CD4-positive, CD25-positive, alpha-beta regulatory T cell (primary cell): ENCODE measurements at regions not wholly inside any gene's neighbourhood (a gene's known extent, or its start where the extent isn't known, plus 50 kb on each side); places are given as distances from the start of the nearest gene placed in this dataset.

Experiments used
- ATAC-seq, 2 donors: fragments of 150-1000 bp; cut with Tn5 transposase; one replicate each; pipeline ENCODE4 v1.10.0; 2021; ENCODE audit warnings: low read depth in 2 of 2, moderate number of reproducible peaks in 2 of 2, moderate library complexity in 1 of 2
- DNase-seq, 3 donors: peaks; one replicate each; pipeline versions ENCODE4 v3.0.0 to v3.0.0-alpha.2; 2012 to 2022; ENCODE audit warnings: mixed read lengths in 1 of 3
- H3K27ac ChIP-seq: one replicate; pipeline ENCODE4 v1.7.0; 2013; ENCODE audit warnings: mild to moderate bottlenecking, low read length; ENCODE audit not compliant: insufficient read depth, poor library complexity, severe bottlenecking
- H3K27me3 ChIP-seq: one replicate; pipeline ENCODE4 v1.7.0; 2013; ENCODE audit warnings: low read length; ENCODE audit not compliant: control insufficient read depth, insufficient read depth
- H3K36me3 ChIP-seq: one replicate; pipeline ENCODE4 v1.7.0; 2013; ENCODE audit warnings: mild to moderate bottlenecking, low read length, moderate library complexity; ENCODE audit not compliant: control insufficient read depth, insufficient read depth
- H3K4me1 ChIP-seq: 2 replicates; pipeline ENCODE4 v1.7.0; 2013; ENCODE audit warnings: mild to moderate bottlenecking, low read length; ENCODE audit not compliant: insufficient read depth, control insufficient read depth, poor library complexity, severe bottlenecking
- H3K4me3 ChIP-seq: one replicate; pipeline ENCODE4 v1.7.0; 2013; ENCODE audit warnings: low read depth, mild to moderate bottlenecking, low read length, moderate library complexity
- H3K9me3 ChIP-seq, 2 experiments: 1 replicate in 1 of 2; 2 replicates in 1 of 2; pipeline ENCODE4 v1.7.0; 2013; ENCODE audit warnings: low read length in 2 of 2, mild to moderate bottlenecking in 1 of 2, moderate library complexity in 1 of 2; ENCODE audit not compliant: control insufficient read depth in 2 of 2
- H3K27ac Mint-ChIP-seq, 3 donors: one replicate each; pipeline ENCODE4 v1.8.0; 2020 to 2022; ENCODE audit warnings: mild to moderate bottlenecking in 3 of 3, mixed read lengths in 3 of 3, moderate library complexity in 2 of 3
- H3K27me3 Mint-ChIP-seq: one replicate; pipeline ENCODE4 v1.8.0; 2022; ENCODE audit warnings: mild to moderate bottlenecking, mixed read lengths
- H3K36me3 Mint-ChIP-seq: one replicate; pipeline ENCODE4 v1.8.0; 2020; ENCODE audit warnings: mixed read lengths
- H3K4me1 Mint-ChIP-seq, 4 donors: one replicate each; pipeline ENCODE4 v1.8.0; 2020 to 2022; ENCODE audit warnings: mixed read lengths in 4 of 4, mild to moderate bottlenecking in 1 of 4
- H3K4me3 Mint-ChIP-seq, 4 donors: one replicate each; pipeline ENCODE4 v1.8.0; 2020 to 2022; ENCODE audit warnings: mild to moderate bottlenecking in 4 of 4, mixed read lengths in 4 of 4, moderate library complexity in 3 of 4
- H3K9me3 Mint-ChIP-seq, 7 donors: one replicate each; pipeline ENCODE4 v1.8.0; 2020 to 2022; ENCODE audit warnings: mixed read lengths in 7 of 7, mild to moderate bottlenecking in 3 of 7, moderate library complexity in 2 of 7

DNA sequence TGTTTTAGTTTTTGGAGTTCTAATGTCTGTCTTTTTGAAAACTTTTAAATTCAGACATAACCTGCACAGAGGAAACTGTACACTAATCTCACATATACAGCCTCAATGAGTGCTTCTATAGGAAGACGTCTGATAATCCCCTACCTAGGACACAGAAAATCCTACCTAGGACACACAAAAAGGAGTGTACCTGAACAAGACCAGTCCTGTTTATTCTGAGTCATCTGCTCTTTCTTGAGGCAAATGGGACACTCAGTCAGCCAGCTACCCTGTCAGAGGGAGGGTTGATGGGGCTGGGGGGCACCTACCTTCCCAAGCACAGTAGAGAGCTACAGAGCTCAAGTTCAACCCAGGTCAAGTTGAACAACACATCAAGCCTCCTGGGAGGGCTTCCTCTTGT is 346.6 kb upstream of the NCAM1 start:
- no peaks in the 10 kb centered on the region for H3K36me3 Mint-ChIP-seq
- peaks cover 0 to 2% (median 0%) of the 10 kb centered on the region in 7 donors for H3K9me3 Mint-ChIP-seq
- ATAC-seq (no peak), DNase-seq (no peak)
- H3K36me3 ChIP-seq, result no peaks in the 10 kb centered on the region
- H3K27me3 Mint-ChIP-seq, result peaks cover 9% of the 10 kb centered on the region
- no peak overlapping the region for H3K27ac Mint-ChIP-seq
- H3K4me1 Mint-ChIP-seq, result no peaks in the 10 kb centered on the region
- no peaks in the 10 kb centered on the region for H3K4me1 ChIP-seq
- no peaks in the 10 kb centered on the region for H3K27me3 ChIP-seq
- H3K4me3 Mint-ChIP-seq, result no peak overlapping the region
- H3K4me3 ChIP-seq, result no peak overlapping the region
- H3K9me3 ChIP-seq, result no peaks in the 10 kb centered on the region
- H3K27ac ChIP-seq, result no peak overlapping the region

DNA sequence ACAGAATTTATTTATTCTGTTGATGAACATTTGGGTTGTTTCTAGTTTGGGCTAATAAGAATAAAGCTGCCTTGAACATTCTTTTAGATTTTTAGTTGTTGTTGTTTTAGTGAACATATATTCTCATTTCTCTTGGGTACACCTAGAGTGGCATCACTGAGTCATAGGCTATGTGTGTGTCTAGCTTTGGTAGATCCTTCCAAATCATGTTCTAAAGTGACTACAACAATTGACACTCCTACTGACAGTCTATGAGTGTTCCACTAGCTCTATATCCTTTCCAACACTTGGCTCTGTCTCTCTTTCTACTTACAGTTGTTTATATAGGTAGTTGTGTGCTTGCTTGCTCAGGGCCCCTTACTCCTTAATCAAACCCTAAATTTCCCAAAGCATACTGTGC is 346.0 kb upstream of the NCAM1 start:
- Mint-ChIP-seq H3K27ac (no peak overlapping the region), H3K36me3 (no peaks in the 10 kb centered on the region), H3K9me3 (peaks cover 0 to 2% (median 0%) of the 10 kb centered on the region in 7 donors), H3K4me1 (no peaks in the 10 kb centered on the region), H3K27me3 (peaks cover 5% of the 10 kb centered on the region), H3K4me3 (no peak overlapping the region)
- Histone ChIP-seq H3K4me3 (no peak overlapping the region), H3K27me3 (no peaks in the 10 kb centered on the region), H3K9me3 (no peaks in the 10 kb centered on the region), H3K36me3 (no peaks in the 10 kb centered on the region), H3K4me1 (no peaks in the 10 kb centered on the region), H3K27ac (no peak overlapping the region)
- DNase-seq (no peak), ATAC-seq (no peak)

DNA sequence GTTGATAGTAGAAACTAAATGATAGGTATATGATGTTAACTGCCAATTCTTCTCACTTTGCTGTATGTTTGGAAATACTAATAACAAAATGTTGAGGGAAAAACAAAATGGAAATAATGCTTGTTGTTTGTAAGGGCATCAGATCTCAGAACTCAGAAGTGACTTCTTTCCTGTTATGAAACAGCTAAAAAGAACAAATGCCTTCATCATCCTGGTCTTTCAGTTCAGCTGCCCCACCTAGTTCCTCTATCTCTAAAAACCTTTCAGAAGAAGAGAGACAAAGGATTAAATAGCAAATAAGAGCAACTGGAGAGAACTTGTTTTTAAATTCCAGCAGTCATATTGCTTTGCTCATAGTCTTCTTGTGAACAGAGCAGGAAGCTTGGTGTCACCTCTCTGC is 345.3 kb upstream of the NCAM1 start:
- ATAC-seq, result no peak
- H3K36me3 ChIP-seq, result no peaks in the 10 kb centered on the region
- Mint-ChIP-seq H3K27ac (no peak overlapping the region), H3K27me3 (peaks cover 5% of the 10 kb centered on the region), H3K9me3 (peaks cover 0 to 2% (median 0%) of the 10 kb centered on the region in 7 donors), H3K4me3 (no peak overlapping the region), H3K36me3 (no peaks in the 10 kb centered on the region), H3K4me1 (no peaks in the 10 kb centered on the region)
- H3K27ac ChIP-seq, result no peak overlapping the region
- H3K27me3 ChIP-seq, result no peaks in the 10 kb centered on the region
- DNase-seq, result no peak
- no peaks in the 10 kb centered on the region for H3K4me1 ChIP-seq
- H3K4me3 ChIP-seq, result no peak overlapping the region
- no peaks in the 10 kb centered on the region for H3K9me3 ChIP-seq

DNA sequence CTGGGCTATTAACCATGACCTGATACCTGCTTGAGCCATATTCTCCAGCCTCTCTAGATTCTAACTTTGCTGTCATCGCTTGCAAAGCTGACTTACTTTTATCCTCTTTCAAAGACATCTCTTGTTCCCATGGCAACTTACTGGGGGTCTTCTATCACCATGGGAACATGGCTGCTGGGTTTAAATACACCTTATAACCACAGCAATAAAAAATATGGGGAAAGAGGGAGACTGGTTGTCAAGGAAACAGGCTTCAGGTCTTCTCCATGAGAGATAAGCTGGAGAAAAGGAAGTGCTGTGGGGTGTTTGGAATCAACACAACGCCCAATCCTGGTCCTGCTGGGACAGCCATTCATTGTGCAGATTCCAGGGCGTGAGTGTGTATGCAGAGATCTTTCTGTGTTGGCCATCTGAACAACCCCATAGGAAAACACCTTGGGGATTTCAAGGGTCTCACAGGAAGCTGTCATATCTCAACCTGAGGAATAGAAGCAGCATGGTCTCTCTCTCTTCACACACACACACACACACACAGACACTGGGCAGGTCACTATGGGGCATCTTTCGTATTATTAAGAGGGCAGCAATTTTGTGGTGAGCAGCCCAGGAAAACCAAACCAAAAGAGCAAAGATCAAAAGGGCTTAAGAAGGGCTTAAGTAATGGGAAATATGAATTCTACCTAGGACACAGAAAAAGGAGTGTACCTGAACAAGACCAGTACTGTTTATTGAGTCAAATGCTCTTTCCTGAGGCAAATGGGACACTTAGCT is 344.7 kb upstream of the NCAM1 start:
- H3K27ac Mint-ChIP-seq, result no peak overlapping the region
- H3K4me1 ChIP-seq, result no peaks in the 10 kb centered on the region
- no peak overlapping the region for H3K4me3 Mint-ChIP-seq
- no peaks in the 10 kb centered on the region for H3K27me3 ChIP-seq
- H3K36me3 Mint-ChIP-seq, result no peaks in the 10 kb centered on the region
- H3K9me3 ChIP-seq, result no peaks in the 10 kb centered on the region
- H3K4me3 ChIP-seq, result no peak overlapping the region
- H3K4me1 Mint-ChIP-seq, result no peaks in the 10 kb centered on the region
- no peak for DNase-seq
- H3K9me3 Mint-ChIP-seq, result peaks cover 0 to 2% (median 0%) of the 10 kb centered on the region in 7 donors
- no peak overlapping the region for H3K27ac ChIP-seq
- ATAC-seq, result no peak
- no peaks in the 10 kb centered on the region for H3K36me3 ChIP-seq
- peaks cover 5% of the 10 kb centered on the region for H3K27me3 Mint-ChIP-seq

DNA sequence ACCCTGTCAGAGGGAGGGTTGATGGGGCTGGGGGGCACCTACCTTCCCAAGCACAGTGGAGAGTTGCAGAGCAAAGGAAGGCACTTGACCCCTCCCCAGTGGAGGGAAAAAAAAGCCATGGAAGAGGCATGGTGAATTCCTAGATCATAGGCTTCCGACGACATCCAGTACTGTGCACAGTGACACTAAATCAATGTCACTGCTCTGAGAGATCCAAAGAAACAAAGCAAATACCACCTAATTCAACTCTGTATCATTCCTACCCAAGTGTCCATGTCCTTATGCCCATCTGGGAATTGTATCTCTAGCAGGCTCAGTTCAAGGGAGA is 344.2 kb upstream of the NCAM1 start:
- H3K27me3 Mint-ChIP-seq, result peaks cover 5% of the 10 kb centered on the region
- H3K36me3 Mint-ChIP-seq, result no peaks in the 10 kb centered on the region
- Histone ChIP-seq H3K4me3 (no peak overlapping the region), H3K4me1 (no peaks in the 10 kb centered on the region), H3K27me3 (no peaks in the 10 kb centered on the region), H3K27ac (no peak overlapping the region), H3K9me3 (no peaks in the 10 kb centered on the region), H3K36me3 (no peaks in the 10 kb centered on the region)
- H3K4me3 Mint-ChIP-seq, result no peak overlapping the region
- ATAC-seq, result no peak
- no peak overlapping the region for H3K27ac Mint-ChIP-seq
- DNase-seq, result no peak
- peaks cover 0 to 2% (median 0%) of the 10 kb centered on the region in 7 donors for H3K9me3 Mint-ChIP-seq
- H3K4me1 Mint-ChIP-seq, result no peaks in the 10 kb centered on the region

DNA sequence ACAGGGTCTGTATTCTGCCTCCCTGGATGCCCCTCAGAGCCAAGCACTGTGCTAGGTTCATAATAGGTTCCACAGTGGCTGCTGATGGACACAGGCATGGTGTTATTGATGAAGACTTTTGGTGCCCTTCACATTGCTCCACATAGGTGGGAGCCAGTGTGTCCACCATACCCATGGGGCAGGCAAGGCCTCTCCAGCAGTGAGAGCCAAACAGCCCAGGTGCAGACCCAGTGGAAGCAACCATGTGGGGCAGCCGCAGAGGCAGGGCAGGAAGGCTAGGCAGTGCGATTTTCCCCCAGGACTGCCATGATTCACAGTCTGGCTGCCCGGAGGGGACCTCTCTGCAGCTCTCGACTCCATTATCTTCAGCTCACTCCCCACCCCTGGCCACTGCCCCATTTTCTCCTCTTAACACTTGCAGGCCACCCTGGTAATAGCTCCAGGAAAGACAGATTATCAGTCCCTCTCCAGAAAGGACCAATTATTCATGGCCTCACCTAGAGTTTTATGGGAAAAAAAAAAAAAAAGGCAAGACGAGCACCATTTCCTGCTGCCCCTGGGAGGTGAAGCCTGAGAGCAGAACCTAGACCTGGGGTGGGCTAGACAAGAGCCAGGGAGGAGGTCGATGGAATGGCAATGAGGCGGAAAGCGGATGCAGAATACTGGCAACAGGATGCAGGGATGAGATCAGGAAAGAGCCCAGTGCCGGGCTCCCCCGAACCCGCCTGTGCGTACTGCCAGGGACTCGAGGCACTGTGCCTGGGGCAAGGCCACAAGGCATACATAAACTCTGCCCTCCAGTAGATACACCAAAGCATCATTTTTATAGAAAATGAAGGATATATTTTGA is 343.0 kb upstream of the NCAM1 start:
- Mint-ChIP-seq H3K27ac (no peak overlapping the region), H3K4me3 (no peak overlapping the region), H3K27me3 (peaks cover 5% of the 10 kb centered on the region), H3K4me1 (no peaks in the 10 kb centered on the region), H3K9me3 (peaks cover 0 to 3% (median 0%) of the 10 kb centered on the region in 7 donors), H3K36me3 (no peaks in the 10 kb centered on the region)
- H3K27me3 ChIP-seq, result no peaks in the 10 kb centered on the region
- ATAC-seq (no peak), DNase-seq (no peak)
- H3K27ac ChIP-seq, result no peak overlapping the region
- H3K36me3 ChIP-seq, result no peaks in the 10 kb centered on the region
- no peaks in the 10 kb centered on the region for H3K4me1 ChIP-seq
- no peak overlapping the region for H3K4me3 ChIP-seq
- H3K9me3 ChIP-seq, result no peaks in the 10 kb centered on the region

DNA sequence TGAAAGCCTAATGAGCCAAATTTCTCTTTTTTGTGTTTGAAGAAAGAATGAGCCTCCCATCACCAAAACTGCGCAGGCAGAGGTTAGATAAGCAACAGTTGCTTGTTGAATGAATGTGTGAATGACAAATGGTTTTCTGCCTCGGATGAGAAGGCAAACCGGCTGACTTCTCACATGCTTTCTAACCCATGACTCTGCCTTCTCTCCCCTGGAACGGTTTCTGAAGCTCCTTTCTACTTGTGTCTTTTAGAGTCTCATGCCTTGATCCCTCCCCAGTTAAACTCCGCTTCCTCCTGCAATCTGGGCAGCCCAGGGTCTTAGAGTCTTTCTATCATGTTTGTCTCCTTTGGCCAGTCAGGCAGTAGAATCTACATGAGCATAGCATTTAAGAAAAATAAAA is 342.1 kb upstream of the NCAM1 start:
- H3K27me3 Mint-ChIP-seq, result peaks cover 5% of the 10 kb centered on the region
- H3K9me3 Mint-ChIP-seq, result peaks cover 0 to 3% (median 0%) of the 10 kb centered on the region in 7 donors

More for the DNA sequence above, 342.1 kb upstream of the NCAM1 start:
- Histone ChIP-seq H3K27me3 (no peaks in the 10 kb centered on the region), H3K4me3 (no peak overlapping the region), H3K9me3 (no peaks in the 10 kb centered on the region), H3K36me3 (no peaks in the 10 kb centered on the region), H3K27ac (no peak overlapping the region), H3K4me1 (no peaks in the 10 kb centered on the region)
- no peaks in the 10 kb centered on the region for H3K36me3 Mint-ChIP-seq
- no peak for ATAC-seq
- H3K4me3 Mint-ChIP-seq, result no peak overlapping the region
- no peak overlapping the region for H3K27ac Mint-ChIP-seq
- H3K4me1 Mint-ChIP-seq, result no peaks in the 10 kb centered on the region
- no peak for DNase-seq
